Fibroblast of lung (primary cell): ENCODE measurements at regions not wholly inside any gene's neighbourhood (a gene's known extent, or its start where the extent isn't known, plus 50 kb on each side); places are given as distances from the start of the nearest gene placed in this dataset.
"Not testable (repeated sequence)": the region's sequence is repeated elsewhere in the genome, so short reads cannot be mapped to it uniquely, and the experiment has no call there.

Experiments used
- EZH2 ChIP-seq: IDR thresholded peaks from 2 replicates; pipeline ENCODE4 v1.5.1; 2012; ENCODE audit warnings: low read length, control low read depth, mild to moderate bottlenecking; ENCODE audit errors: missing control alignments
- TF ChIP-seq, protein P1 (sequence below), 2 donors: IDR thresholded peaks in 1 of 2; conservative IDR thresholded peaks in 1 of 2; 1 replicate in 1 of 2; 2 replicates in 1 of 2; pipeline ENCODE4 v1.5.1; 2011 to 2012; ENCODE audit warnings: low read length in 2 of 2, control low read depth in 1 of 2, inconsistent platforms in 1 of 2, low read depth in 1 of 2, mild to moderate bottlenecking in 1 of 2

GRCh38 chr2:138273280-138273679, 228.3 kb upstream of the SPOPL start:
- TF ChIP-seq, protein P1, sequence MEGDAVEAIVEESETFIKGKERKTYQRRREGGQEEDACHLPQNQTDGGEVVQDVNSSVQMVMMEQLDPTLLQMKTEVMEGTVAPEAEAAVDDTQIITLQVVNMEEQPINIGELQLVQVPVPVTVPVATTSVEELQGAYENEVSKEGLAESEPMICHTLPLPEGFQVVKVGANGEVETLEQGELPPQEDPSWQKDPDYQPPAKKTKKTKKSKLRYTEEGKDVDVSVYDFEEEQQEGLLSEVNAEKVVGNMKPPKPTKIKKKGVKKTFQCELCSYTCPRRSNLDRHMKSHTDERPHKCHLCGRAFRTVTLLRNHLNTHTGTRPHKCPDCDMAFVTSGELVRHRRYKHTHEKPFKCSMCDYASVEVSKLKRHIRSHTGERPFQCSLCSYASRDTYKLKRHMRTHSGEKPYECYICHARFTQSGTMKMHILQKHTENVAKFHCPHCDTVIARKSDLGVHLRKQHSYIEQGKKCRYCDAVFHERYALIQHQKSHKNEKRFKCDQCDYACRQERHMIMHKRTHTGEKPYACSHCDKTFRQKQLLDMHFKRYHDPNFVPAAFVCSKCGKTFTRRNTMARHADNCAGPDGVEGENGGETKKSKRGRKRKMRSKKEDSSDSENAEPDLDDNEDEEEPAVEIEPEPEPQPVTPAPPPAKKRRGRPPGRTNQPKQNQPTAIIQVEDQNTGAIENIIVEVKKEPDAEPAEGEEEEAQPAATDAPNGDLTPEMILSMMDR (conservative IDR thresholded peaks at IDR 0.05 in 1 of 2, IDR thresholded peaks at IDR 0.05 in 1 of 2; ENCODE audit: low read depth in 1 of 2, low read length in 2 of 2), result not testable (repeated sequence)
- not testable (repeated sequence) for TF ChIP-seq EZH2
